MM.1S (cell line): ENCODE measurements at regions not wholly inside any gene's neighbourhood (a gene's known extent, or its start where the extent isn't known, plus 50 kb on each side); places are given as distances from the start of the nearest gene placed in this dataset.

Source experiments
- DNase-seq: peaks from one replicate; pipeline ENCODE4 v3.0.0-alpha.2; 2015
- H2AFZ ChIP-seq: fragments of 300-600 bp; sonication (generic); 2 replicates; pipeline ENCODE4 v1.6.0; 2016; ENCODE audit warnings: antibody characterized with exemption, low read length
- H3F3A ChIP-seq: fragments of 300-600 bp; sonication (generic); 2 replicates; pipeline ENCODE4 v1.6.1; 2016; ENCODE audit warnings: mild to moderate bottlenecking, antibody characterized with exemption, low read length, moderate library complexity, mixed read lengths; ENCODE audit not compliant: insufficient read depth
- H3K27ac ChIP-seq: fragments of 300-600 bp; sonication (generic); 2 replicates; pipeline ENCODE4 v1.5.1; 2016; ENCODE audit warnings: mild to moderate bottlenecking, low read length
- H3K27me3 ChIP-seq: fragments of 300-600 bp; sonication (generic); replicated peaks from 2 replicates; pipeline ENCODE4 v1.6.0; 2016; ENCODE audit warnings: low read length; ENCODE audit not compliant: insufficient read depth
- H3K36me3 ChIP-seq: fragments of 300-600 bp; sonication (generic); replicated peaks from 2 replicates; pipeline ENCODE4 v1.6.1; 2016; ENCODE audit warnings: mild to moderate bottlenecking, low read length, mixed read lengths; ENCODE audit not compliant: insufficient read depth
- H3K4me1 ChIP-seq: fragments of 300-600 bp; sonication (generic); 2 replicates; pipeline ENCODE4 v1.6.1; 2016; ENCODE audit warnings: low read length, mixed read lengths
- H3K4me2 ChIP-seq: fragments of 300-600 bp; sonication (generic); 2 replicates; pipeline ENCODE4 v1.6.0; 2016; ENCODE audit warnings: low read depth, low read length
- H3K4me3 ChIP-seq: fragments of 300-600 bp; sonication (generic); 2 replicates; pipeline ENCODE4 v1.5.1; 2016; ENCODE audit warnings: low read length, mixed read lengths
- H3K79me2 ChIP-seq: fragments of 300-600 bp; sonication (generic); 2 replicates; pipeline ENCODE4 v1.6.1; 2016; ENCODE audit warnings: mixed run types, low read length, mixed read lengths
- H3K9ac ChIP-seq: fragments of 300-600 bp; sonication (generic); 2 replicates; pipeline ENCODE4 v1.6.1; 2016; ENCODE audit warnings: low read length, mixed read lengths
- H3K9me2 ChIP-seq: fragments of 300-600 bp; sonication (generic); replicated peaks from 2 replicates; pipeline ENCODE4 v1.6.1; 2016; ENCODE audit warnings: mild to moderate bottlenecking, low read length, mixed read lengths; ENCODE audit not compliant: insufficient read depth
- H3K9me3 ChIP-seq: fragments of 300-600 bp; sonication (generic); replicated peaks from 2 replicates; pipeline ENCODE4 v1.6.1; 2016; ENCODE audit warnings: mild to moderate bottlenecking, low read length, mixed read lengths; ENCODE audit not compliant: insufficient read depth
- H4K20me1 ChIP-seq: fragments of 300-600 bp; sonication (generic); 2 replicates; pipeline ENCODE4 v1.6.1; 2016; ENCODE audit warnings: mild to moderate bottlenecking, low read length, moderate library complexity, mixed read lengths; ENCODE audit not compliant: insufficient read depth
- CTCF ChIP-seq: fragments of 300-600 bp; sonication (generic); IDR thresholded peaks from 2 replicates; pipeline ENCODE4 v1.5.1; 2016; ENCODE audit warnings: antibody characterized with exemption, low read length, mixed read lengths
- EZH2 ChIP-seq: fragments of 300-600 bp; sonication (generic); optimal IDR thresholded peaks from 2 replicates; pipeline ENCODE3; 2017; ENCODE audit warnings: low read depth, mild to moderate bottlenecking, antibody characterized with exemption, low read length, mixed read lengths
- EZH2phosphoT487 ChIP-seq: fragments of 300-600 bp; sonication (generic); IDR thresholded peaks from 2 replicates; pipeline ENCODE4 v1.6.1; 2018; ENCODE audit warnings: antibody characterized with exemption, low read length

DNA sequence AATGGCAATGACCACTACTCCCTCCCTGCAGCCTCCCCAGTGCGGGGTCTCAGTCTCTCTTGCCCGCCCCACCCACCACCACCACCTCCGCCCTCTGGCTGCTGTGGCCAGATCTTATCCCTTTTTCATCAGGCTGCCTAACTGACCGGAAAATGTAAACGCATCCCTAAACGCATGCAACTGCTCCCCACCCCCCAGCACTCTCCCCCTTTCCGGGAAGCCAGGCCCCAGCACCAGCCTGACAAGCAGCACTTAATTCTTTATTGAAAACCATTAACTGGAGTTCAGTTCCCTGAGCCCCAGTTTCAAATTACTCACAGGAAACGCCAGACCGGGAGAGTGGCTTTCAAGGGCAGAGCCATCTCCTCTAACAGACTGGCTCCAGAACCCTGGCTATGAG, 147.7 kb downstream of the DMRTA2 start:
- Histone ChIP-seq H3K36me3 (no peaks in the 10 kb centered on the region), H3K9me3 (no peaks in the 10 kb centered on the region), H2AFZ (no peak overlapping the region), H3K27ac (no peak overlapping the region), H3K9me2 (no peaks in the 10 kb centered on the region), H3K79me2 (no peaks in the 10 kb centered on the region), H3K4me3 (no peak overlapping the region), H4K20me1 (no peaks in the 10 kb centered on the region), H3K9ac (no peak overlapping the region), H3K4me1 (no peaks in the 10 kb centered on the region), H3K27me3 (no peaks in the 10 kb centered on the region), H3F3A (no peaks in the 10 kb centered on the region), H3K4me2 (no peak overlapping the region)
- TF ChIP-seq EZH2phosphoT487 (no peak), EZH2 (no peak), CTCF (no peak)
- DNase-seq: no peak

GRCh38 chr1:50272912-50273311, 150.3 kb downstream of the DMRTA2 start:
- H3K36me3 ChIP-seq: no peaks in the 10 kb centered on the region
- DNase-seq: no peak
- H3K9me2 ChIP-seq: no peaks in the 10 kb centered on the region
- H3K4me2 ChIP-seq: no peak overlapping the region
- no peaks in the 10 kb centered on the region for H3K9me3 ChIP-seq
- H4K20me1 ChIP-seq: no peaks in the 10 kb centered on the region
- H2AFZ ChIP-seq: no peak overlapping the region
- H3K27ac ChIP-seq: no peak overlapping the region
- no peaks in the 10 kb centered on the region for H3K79me2 ChIP-seq
- TF ChIP-seq CTCF (no peak), EZH2 (no peak), EZH2phosphoT487 (no peak)
- no peak overlapping the region for H3K4me3 ChIP-seq
- no peaks in the 10 kb centered on the region for H3K4me1 ChIP-seq
- H3K9ac ChIP-seq: no peak overlapping the region
- no peaks in the 10 kb centered on the region for H3K27me3 ChIP-seq
- H3F3A ChIP-seq: no peaks in the 10 kb centered on the region

GRCh38 chr1:50271968-50272578, 151.2 kb downstream of the DMRTA2 start:
- Histone ChIP-seq H4K20me1 (no peaks in the 10 kb centered on the region), H3K9ac (no peak overlapping the region), H3K79me2 (no peaks in the 10 kb centered on the region), H3K4me1 (no peaks in the 10 kb centered on the region), H2AFZ (no peak overlapping the region), H3K4me3 (no peak overlapping the region), H3K27ac (no peak overlapping the region), H3K27me3 (no peaks in the 10 kb centered on the region), H3K9me3 (no peaks in the 10 kb centered on the region), H3K36me3 (no peaks in the 10 kb centered on the region), H3K4me2 (no peak overlapping the region), H3K9me2 (no peaks in the 10 kb centered on the region), H3F3A (no peaks in the 10 kb centered on the region)
- peak; percentile 30 for DNase-seq
- TF ChIP-seq EZH2: no peak
- no peak for TF ChIP-seq EZH2phosphoT487
- peak; percentile 55 for TF ChIP-seq CTCF
